ENCODE measurements at regions not wholly inside any gene's neighbourhood (a gene's known extent, or its start where the extent isn't known, plus 50 kb on each side); places are given as distances from the start of the nearest gene placed in this dataset.

- H3K27me3 ChIP-seq (ENCODE audit: insufficient read depth, poor library complexity, severe bottlenecking), result no peaks in the 10 kb centered on the region
- TF ChIP-seq GABPA (IDR thresholded peaks at IDR 0.05; ENCODE audit: low read depth), result no peak
- H3K4me3 ChIP-seq (replicated peaks; ENCODE audit: insufficient read depth, low read length), result no peak overlapping the region
- DNase-seq (ENCODE audit: low read depth in 1 of 2, low spot score in 1 of 2), result no peak
- no peak overlapping the region for H3K27ac ChIP-seq (replicated peaks)
Observed at GRCh38 chr7:31261341-31261740, 79.2 kb downstream of the NEUROD6 start.

GRCh38 chr7:31260851-31261250 lies 79.7 kb downstream of the NEUROD6 start:
- TF ChIP-seq CTCF (IDR thresholded peaks at IDR 0.05; ENCODE audit: insufficient read depth, low read length) (no peak), GABPA (IDR thresholded peaks at IDR 0.05; ENCODE audit: low read depth) (no peak), REST (IDR thresholded peaks at IDR 0.05; ENCODE audit: insufficient replicate concordance, low read depth) (no peak), SPI1 (IDR thresholded peaks at IDR 0.05; ENCODE audit: borderline replicate concordance, low read depth) (no peak), POLR2AphosphoS5 (IDR thresholded peaks at IDR 0.05; ENCODE audit: low read depth) (no peak)
- H3K27ac ChIP-seq (replicated peaks), result no peak overlapping the region

GRCh38 chr7:31258391-31258790 lies 82.1 kb downstream of the NEUROD6 start:
- Histone ChIP-seq H3K4me3 (replicated peaks; ENCODE audit: insufficient read depth, low read length) (no peak overlapping the region), H3K27me3 (ENCODE audit: insufficient read depth, poor library complexity, severe bottlenecking) (no peaks in the 10 kb centered on the region), H3K27ac (replicated peaks) (no peak overlapping the region)
- DNase-seq (ENCODE audit: low read depth in 1 of 2, low spot score in 1 of 2), result no peak
- TF ChIP-seq SPI1 (IDR thresholded peaks at IDR 0.05; ENCODE audit: borderline replicate concordance, low read depth), result no peak

More at GRCh38 chr7:31260851-31261250, 79.7 kb downstream of the NEUROD6 start:
- Histone ChIP-seq H3K27me3 (ENCODE audit: insufficient read depth, poor library complexity, severe bottlenecking) (no peaks in the 10 kb centered on the region), H3K4me3 (replicated peaks; ENCODE audit: insufficient read depth, low read length) (no peak overlapping the region)
- no peak for DNase-seq (ENCODE audit: low read depth in 1 of 2, low spot score in 1 of 2)

GRCh38 chr7:31256506-31256905 lies 84.0 kb downstream of the NEUROD6 start:
- Histone ChIP-seq H3K4me3 (replicated peaks; ENCODE audit: insufficient read depth, low read length) (no peak overlapping the region), H3K27ac (replicated peaks) (no peak overlapping the region), H3K27me3 (ENCODE audit: insufficient read depth, poor library complexity, severe bottlenecking) (no peaks in the 10 kb centered on the region)
- TF ChIP-seq GABPA (IDR thresholded peaks at IDR 0.05; ENCODE audit: low read depth) (no peak), CTCF (IDR thresholded peaks at IDR 0.05; ENCODE audit: insufficient read depth, low read length) (no peak), SPI1 (IDR thresholded peaks at IDR 0.05; ENCODE audit: borderline replicate concordance, low read depth) (no peak), POLR2AphosphoS5 (IDR thresholded peaks at IDR 0.05; ENCODE audit: low read depth) (no peak), REST (IDR thresholded peaks at IDR 0.05; ENCODE audit: insufficient replicate concordance, low read depth) (no peak)
- no peak for DNase-seq (ENCODE audit: low read depth in 1 of 2, low spot score in 1 of 2)

GRCh38 chr7:31254926-31255325 lies 85.6 kb downstream of the NEUROD6 start:
- TF ChIP-seq SPI1 (IDR thresholded peaks at IDR 0.05; ENCODE audit: borderline replicate concordance, low read depth) (no peak), POLR2AphosphoS5 (IDR thresholded peaks at IDR 0.05; ENCODE audit: low read depth) (no peak), CTCF (IDR thresholded peaks at IDR 0.05; ENCODE audit: insufficient read depth, low read length) (no peak), REST (IDR thresholded peaks at IDR 0.05; ENCODE audit: insufficient replicate concordance, low read depth) (no peak), GABPA (IDR thresholded peaks at IDR 0.05; ENCODE audit: low read depth) (no peak)
- no peak overlapping the region for H3K4me3 ChIP-seq (replicated peaks; ENCODE audit: insufficient read depth, low read length)
- peaks cover 3% of the 10 kb centered on the region for H3K27me3 ChIP-seq (ENCODE audit: insufficient read depth, poor library complexity, severe bottlenecking)
- no peak for DNase-seq (ENCODE audit: low read depth in 1 of 2, low spot score in 1 of 2)
- H3K27ac ChIP-seq (replicated peaks), result no peak overlapping the region

Data from HL-60 (cell line).